Neuron (in vitro differentiated cells): ENCODE measurements at regions not wholly inside any gene's neighbourhood (a gene's known extent, or its start where the extent isn't known, plus 50 kb on each side); places are given as distances from the start of the nearest gene placed in this dataset.
A peak's percentile ranks its signal among the peaks of the same experiment; 100 is the strongest.

Source experiments
- H2AFZ ChIP-seq: one replicate; pipeline ENCODE4 v1.6.1; 2013; ENCODE audit warnings: low read depth, mild to moderate bottlenecking, inconsistent platforms, low read length, moderate library complexity
- H3K27me3 ChIP-seq: one replicate; pipeline ENCODE4 v1.6.1; 2013; ENCODE audit warnings: low read length; ENCODE audit not compliant: insufficient read depth
- H3K36me3 ChIP-seq: one replicate; pipeline ENCODE4 v1.6.1; 2013; ENCODE audit warnings: low read length; ENCODE audit not compliant: insufficient read depth
- H3K4me1 ChIP-seq: one replicate; pipeline ENCODE4 v1.6.1; 2013; ENCODE audit warnings: low read length; ENCODE audit not compliant: insufficient read depth
- H3K4me3 ChIP-seq: 2 replicates; pipeline ENCODE4 v1.5.1; 2013; ENCODE audit warnings: mild to moderate bottlenecking, low read length, moderate library complexity
- H3K9me3 ChIP-seq: one replicate; pipeline ENCODE4 v1.6.1; 2013; ENCODE audit warnings: low read length

GRCh38 chr21:16752475-16752857 lies 760.4 kb upstream of the CXADR start:
- H3K4me3 ChIP-seq = no peak overlapping the region
- no peaks in the 10 kb centered on the region for H3K36me3 ChIP-seq
- no peak overlapping the region for H2AFZ ChIP-seq
- no peaks in the 10 kb centered on the region for H3K27me3 ChIP-seq
- no peaks in the 10 kb centered on the region for H3K9me3 ChIP-seq
- no peaks in the 10 kb centered on the region for H3K4me1 ChIP-seq

DNA sequence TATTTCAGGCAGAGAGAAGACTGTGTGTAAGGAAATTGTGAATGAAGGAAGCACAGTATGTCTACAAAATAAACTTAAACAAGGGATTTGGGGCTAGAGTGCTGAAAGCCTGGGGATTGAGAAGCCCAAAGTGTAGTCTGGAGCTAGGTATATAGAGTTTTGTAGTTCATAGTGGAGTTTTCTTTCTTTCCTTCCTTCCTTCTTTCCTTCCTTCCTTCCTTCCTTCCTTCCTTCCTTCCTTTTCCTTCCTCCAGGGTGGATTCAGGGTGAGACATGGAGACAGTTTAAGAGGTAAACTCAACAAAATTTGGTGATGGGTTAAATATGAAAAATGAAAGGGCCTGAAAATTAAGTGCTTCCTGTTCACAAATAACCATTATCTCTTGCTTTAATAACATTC lies 757.8 kb upstream of the CXADR start:
- H3K36me3 ChIP-seq = no peaks in the 10 kb centered on the region
- no peak overlapping the region for H3K4me3 ChIP-seq
- no peaks in the 10 kb centered on the region for H3K4me1 ChIP-seq
- no peaks in the 10 kb centered on the region for H3K27me3 ChIP-seq
- no peaks in the 10 kb centered on the region for H3K9me3 ChIP-seq
- H2AFZ ChIP-seq = no peak overlapping the region

DNA sequence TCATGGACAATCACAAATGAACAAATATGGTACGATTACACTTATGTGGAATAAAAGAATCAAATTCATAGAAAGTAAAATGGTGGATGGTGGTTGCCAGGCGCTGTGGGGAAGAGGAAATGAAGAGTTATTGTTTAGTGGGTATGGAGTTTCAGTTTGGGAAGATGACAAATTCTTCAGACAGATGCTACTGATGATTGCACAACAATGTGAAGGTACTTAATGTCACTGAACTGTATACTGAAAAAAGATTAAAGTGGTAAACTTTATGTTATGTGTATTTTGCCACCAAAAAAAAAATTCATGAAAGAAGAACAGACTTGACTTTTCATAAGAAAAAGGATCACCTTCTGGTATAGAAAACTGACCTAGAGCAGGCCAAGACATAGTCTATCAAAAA lies 745.6 kb upstream of the CXADR start:
- H2AFZ ChIP-seq = no peak overlapping the region
- H3K36me3 ChIP-seq = no peaks in the 10 kb centered on the region
- no peaks in the 10 kb centered on the region for H3K4me1 ChIP-seq
- H3K27me3 ChIP-seq = no peaks in the 10 kb centered on the region
- H3K4me3 ChIP-seq = no peak overlapping the region
- H3K9me3 ChIP-seq = no peaks in the 10 kb centered on the region

DNA sequence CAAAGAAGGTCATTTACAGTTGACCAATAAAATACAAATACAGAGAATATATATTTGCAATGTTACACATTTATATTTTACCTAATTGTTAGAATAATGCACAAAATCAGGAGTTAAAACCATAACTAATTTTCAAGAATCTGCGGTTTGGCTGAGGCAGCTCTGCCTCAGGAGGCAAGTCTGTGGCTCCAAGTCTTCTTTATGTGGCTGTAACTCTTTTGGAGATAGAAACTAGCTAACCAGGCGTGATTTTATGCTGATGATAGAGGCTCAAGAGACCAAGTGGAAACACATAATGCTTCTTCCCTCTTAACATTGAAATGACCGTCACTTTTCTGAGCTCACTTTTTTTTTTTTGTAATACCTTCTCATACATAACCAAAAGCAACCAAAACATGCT lies 744.7 kb upstream of the CXADR start:
- H3K4me3 ChIP-seq = no peak overlapping the region
- no peaks in the 10 kb centered on the region for H3K4me1 ChIP-seq
- H2AFZ ChIP-seq = no peak overlapping the region

GRCh38 chr21:16770266-16770665 lies 742.6 kb upstream of the CXADR start:
- Histone ChIP-seq H3K4me3 (no peak overlapping the region), H2AFZ (no peak overlapping the region), H3K9me3 (no peaks in the 10 kb centered on the region), H3K27me3 (no peaks in the 10 kb centered on the region), H3K4me1 (peaks cover 5% of the 10 kb centered on the region), H3K36me3 (no peaks in the 10 kb centered on the region)

More for the DNA sequence above, 744.7 kb upstream of the CXADR start:
- Histone ChIP-seq H3K27me3 (no peaks in the 10 kb centered on the region), H3K9me3 (no peaks in the 10 kb centered on the region), H3K36me3 (no peaks in the 10 kb centered on the region)

DNA sequence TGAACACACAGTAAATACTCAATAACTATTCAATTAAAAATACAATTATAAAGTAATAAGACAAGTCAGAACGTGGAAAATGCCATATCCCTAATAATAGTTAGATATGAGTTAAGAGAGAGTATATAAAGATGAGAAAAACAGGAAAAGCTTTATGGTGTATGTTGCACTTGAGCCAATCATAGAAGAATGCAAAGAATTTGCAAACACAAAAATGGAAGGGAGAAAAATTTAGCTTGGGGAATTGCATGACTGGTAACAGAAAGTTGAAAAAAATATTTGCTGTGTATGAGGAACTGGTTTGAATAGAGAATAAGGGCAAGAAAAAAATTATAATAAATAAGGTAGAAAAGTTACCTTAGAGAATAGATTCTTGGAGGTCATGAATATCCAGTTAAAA lies 739.6 kb upstream of the CXADR start:
- no peaks in the 10 kb centered on the region for H3K9me3 ChIP-seq
- peaks cover 14% of the 10 kb centered on the region for H3K4me1 ChIP-seq
- no peaks in the 10 kb centered on the region for H3K27me3 ChIP-seq
- no peak overlapping the region for H3K4me3 ChIP-seq
- no peak overlapping the region for H2AFZ ChIP-seq
- H3K36me3 ChIP-seq = no peaks in the 10 kb centered on the region

DNA sequence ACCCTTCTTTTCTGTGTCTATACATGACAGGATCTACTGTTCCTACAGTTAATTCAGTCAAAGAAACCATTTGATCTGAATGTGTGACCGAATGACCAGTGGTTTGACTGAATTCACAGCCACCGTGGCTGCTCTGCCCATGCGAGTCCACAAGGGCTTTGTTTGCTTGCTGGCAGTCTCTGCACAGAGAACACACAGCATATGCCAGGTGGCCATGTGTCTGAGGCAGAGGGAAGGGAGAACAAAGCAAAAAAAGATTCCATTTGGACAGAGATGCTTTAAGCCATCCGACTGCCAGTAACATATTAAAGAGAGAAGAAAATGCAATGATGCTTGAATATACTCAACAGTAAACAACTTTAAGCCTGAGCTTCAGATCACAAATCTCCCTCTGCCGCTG lies 737.8 kb upstream of the CXADR start:
- Histone ChIP-seq H3K36me3 (no peaks in the 10 kb centered on the region), H3K27me3 (no peaks in the 10 kb centered on the region), H3K4me3 (no peak overlapping the region), H3K4me1 (peaks cover 14% of the 10 kb centered on the region), H2AFZ (peak overlapping the region; percentile 79), H3K9me3 (no peaks in the 10 kb centered on the region)

DNA sequence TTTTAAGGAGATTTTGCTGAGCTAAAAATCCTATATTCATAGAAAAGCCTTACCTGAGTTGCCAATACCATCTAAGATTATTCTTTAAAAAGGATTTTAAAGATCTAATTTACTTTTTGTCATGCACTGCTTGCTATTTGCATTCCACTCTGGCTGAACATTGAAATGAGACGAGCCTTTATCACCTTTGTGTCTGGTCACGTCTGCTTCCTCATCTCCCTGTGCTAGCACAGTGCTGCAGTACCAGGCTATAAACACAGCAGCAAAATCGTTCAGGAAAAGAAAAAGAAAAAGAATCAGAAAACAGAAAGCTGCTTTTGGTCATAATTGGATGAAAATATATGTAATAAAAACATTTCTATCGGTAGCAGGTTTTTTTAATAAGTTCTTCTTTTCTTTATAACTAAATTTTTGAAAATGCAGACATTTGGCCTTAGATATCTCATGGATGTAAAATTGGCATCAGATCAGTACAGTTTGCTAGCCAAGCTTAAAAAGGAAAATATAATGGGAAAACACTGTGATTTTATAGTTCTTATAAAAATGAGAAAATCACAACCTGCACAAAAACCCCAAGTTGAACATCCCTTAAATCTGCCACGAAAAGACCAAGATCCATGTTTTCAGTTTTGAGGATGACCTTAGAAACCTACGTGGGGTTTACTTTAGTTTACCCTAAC lies 735.7 kb upstream of the CXADR start:
- Histone ChIP-seq H2AFZ (no peak overlapping the region), H3K4me1 (peaks cover 14% of the 10 kb centered on the region), H3K9me3 (no peaks in the 10 kb centered on the region), H3K27me3 (no peaks in the 10 kb centered on the region), H3K4me3 (no peak overlapping the region), H3K36me3 (no peaks in the 10 kb centered on the region)

GRCh38 chr21:16788584-16788983 lies 724.3 kb upstream of the CXADR start:
- peaks cover 14% of the 10 kb centered on the region for H3K4me1 ChIP-seq
- no peaks in the 10 kb centered on the region for H3K27me3 ChIP-seq
- H3K9me3 ChIP-seq = no peaks in the 10 kb centered on the region
- H2AFZ ChIP-seq = no peak overlapping the region
- H3K4me3 ChIP-seq = no peak overlapping the region
- no peaks in the 10 kb centered on the region for H3K36me3 ChIP-seq

- peaks cover 14% of the 10 kb centered on the region for H3K4me1 ChIP-seq
- H2AFZ ChIP-seq = no peak overlapping the region
- H3K9me3 ChIP-seq = no peaks in the 10 kb centered on the region
- no peak overlapping the region for H3K4me3 ChIP-seq
- H3K36me3 ChIP-seq = no peaks in the 10 kb centered on the region
- no peaks in the 10 kb centered on the region for H3K27me3 ChIP-seq
These were observed 723.2 kb upstream of the CXADR start for GRCh38 chr21:16789636-16790035.

DNA sequence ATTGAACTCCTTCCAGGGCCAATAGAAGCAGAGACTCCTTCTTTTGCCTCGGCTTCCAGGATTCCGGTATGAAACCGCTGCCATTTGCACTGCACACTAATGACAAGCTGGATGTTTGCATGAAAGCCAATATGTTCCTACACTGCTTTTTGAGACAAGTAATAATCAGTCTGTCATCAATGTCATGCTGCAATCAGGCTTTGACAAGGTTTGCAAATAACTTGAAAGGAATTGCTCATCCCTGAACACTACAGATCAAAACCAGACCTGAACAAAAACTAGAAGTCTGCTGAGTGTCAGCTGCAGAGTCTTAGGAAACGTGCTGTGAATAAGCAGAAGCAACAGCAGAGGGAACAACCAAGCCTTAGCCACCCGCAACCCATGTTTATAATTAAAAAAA lies 720.7 kb upstream of the CXADR start:
- H3K4me1 ChIP-seq = peaks cover 37% of the 10 kb centered on the region
- H3K36me3 ChIP-seq = no peaks in the 10 kb centered on the region
- no peak overlapping the region for H2AFZ ChIP-seq
- H3K4me3 ChIP-seq = no peak overlapping the region
- no peaks in the 10 kb centered on the region for H3K27me3 ChIP-seq
- no peaks in the 10 kb centered on the region for H3K9me3 ChIP-seq

GRCh38 chr21:16794950-16795349 lies 717.9 kb upstream of the CXADR start:
- Histone ChIP-seq H3K9me3 (no peaks in the 10 kb centered on the region), H3K36me3 (no peaks in the 10 kb centered on the region), H3K4me1 (peaks cover 48% of the 10 kb centered on the region), H2AFZ (no peak overlapping the region), H3K27me3 (no peaks in the 10 kb centered on the region), H3K4me3 (no peak overlapping the region)

DNA sequence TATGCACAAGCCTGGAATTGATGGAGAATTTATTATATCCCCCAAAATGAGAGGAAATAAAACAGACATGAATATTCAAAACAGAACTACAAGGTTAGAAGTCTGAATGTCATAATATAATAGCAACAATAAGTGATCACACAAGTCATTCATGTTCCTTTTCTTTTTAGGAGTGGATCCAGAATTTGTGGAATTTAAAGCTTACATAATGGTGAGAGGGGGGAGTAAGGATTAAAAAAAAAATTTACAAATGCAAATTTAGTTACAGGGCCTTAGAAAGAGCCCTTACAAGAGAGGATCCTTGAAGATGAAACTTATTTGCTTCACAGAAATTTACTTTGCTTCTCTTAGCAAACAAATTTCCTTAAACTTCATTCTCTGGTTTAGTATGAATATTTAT lies 716.1 kb upstream of the CXADR start:
- Histone ChIP-seq H3K9me3 (no peaks in the 10 kb centered on the region), H3K4me3 (no peak overlapping the region), H3K27me3 (no peaks in the 10 kb centered on the region), H3K4me1 (peaks cover 45% of the 10 kb centered on the region), H3K36me3 (no peaks in the 10 kb centered on the region), H2AFZ (no peak overlapping the region)

GRCh38 chr21:16797540-16797939 lies 715.3 kb upstream of the CXADR start:
- no peak overlapping the region for H2AFZ ChIP-seq
- peaks cover 38% of the 10 kb centered on the region for H3K4me1 ChIP-seq
- H3K4me3 ChIP-seq = no peak overlapping the region
- no peaks in the 10 kb centered on the region for H3K9me3 ChIP-seq
- H3K27me3 ChIP-seq = no peaks in the 10 kb centered on the region
- H3K36me3 ChIP-seq = no peaks in the 10 kb centered on the region
